GM18508 (cell line): ENCODE measurements at regions not wholly inside any gene's neighbourhood (a gene's known extent, or its start where the extent isn't known, plus 50 kb on each side); places are given as distances from the start of the nearest gene placed in this dataset.
"Not testable (repeated sequence)": the region's sequence is repeated elsewhere in the genome, so short reads cannot be mapped to it uniquely, and the experiment has no call there.

Experiments used
- ATAC-seq: cut with Tn5 transposase; IDR thresholded peaks from one replicate; pipeline ENCODE4 v1.9.1; 2021; ENCODE audit warnings: moderate number of reproducible peaks; ENCODE audit not compliant: insufficient read depth, unreplicated experiment

DNA sequence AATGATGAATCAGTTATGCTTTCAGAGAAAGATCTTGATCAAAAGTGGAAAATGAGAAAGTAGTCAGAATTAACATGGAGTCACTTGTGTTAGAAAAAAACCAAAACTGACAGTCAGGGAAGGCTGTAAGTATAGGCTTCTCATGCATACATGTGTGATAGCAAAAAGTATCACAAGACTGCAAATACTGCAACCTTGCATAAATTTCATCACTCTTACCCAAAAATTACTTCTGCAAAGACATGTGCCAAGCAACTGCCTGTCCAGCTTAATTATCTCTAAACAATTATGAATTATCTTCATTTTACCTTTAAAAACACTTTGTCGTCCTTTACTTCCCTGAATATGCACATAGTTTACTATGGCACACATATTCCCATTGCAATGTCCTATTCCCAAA, 2466.4 kb upstream of the PCDH20 start:
- no peak for ATAC-seq

DNA sequence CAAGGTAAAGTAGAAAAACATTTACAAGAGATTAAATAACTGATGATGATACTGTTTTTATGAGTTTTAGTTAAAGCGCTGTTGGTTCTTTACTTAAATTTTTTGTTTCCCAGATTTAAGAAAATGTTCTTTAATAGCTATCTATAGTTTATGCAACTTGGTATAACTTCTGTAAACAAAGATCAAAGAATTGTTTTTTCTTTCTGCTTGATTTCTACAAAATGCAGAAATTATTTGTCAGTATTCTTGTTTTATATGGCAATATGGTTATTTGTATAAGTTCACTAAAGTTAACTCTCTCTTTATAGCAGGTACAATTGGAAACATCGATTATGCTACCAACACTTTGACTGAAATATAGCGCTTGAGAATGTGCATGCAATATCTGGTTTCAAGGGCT, 2465.1 kb upstream of the PCDH20 start:
- no peak for ATAC-seq

DNA sequence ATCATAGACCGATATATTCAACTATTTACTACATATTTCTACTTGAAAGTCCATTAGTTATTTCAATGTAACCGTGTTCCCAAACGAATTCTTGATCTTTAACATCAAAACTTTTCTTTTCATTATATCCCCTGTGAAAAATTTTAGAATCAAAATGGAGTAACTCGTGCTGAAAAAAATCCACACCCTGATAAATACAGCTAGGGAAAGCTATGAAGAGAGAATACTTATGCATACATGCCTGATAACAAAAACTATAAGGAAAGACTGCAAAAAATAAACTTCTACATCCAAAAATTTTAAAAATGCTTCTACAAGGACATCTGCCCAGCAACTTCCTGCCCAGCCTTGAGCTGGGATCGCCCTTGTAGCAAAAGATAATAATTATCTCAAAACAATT, 2458.3 kb upstream of the PCDH20 start:
- ATAC-seq: no peak

DNA sequence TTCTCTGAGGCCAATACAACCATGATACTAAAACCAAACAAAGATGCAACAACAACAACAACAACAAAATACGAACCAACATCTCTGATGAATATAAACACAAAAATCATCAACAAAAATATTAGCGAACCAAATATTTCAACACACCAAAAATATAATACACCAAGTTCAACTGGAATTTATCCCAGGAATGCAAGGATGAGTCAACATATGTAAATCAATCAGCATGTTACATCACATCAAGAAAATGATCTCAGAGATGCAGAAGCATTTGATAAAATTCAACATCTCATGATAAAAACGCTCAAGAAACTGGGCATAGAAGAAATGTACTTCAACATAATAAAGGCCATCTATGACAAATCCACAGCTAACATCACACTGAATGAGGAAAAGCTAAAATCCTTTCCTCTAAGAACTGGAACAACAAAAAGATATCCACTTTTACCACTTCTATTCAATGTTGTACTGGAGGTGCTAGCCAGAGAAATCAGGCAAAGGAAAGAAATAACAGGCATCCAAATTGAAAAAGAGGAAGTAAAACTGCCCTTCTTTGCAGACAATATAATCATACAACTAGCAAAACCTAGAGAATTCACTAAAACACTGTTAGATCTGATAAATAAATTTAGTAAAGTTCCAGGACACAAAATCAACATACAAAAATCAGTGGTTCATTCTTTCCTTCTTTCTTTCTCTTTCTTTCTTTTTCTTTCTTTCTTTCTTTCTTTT, 2448.7 kb upstream of the PCDH20 start:
- no peak for ATAC-seq

DNA sequence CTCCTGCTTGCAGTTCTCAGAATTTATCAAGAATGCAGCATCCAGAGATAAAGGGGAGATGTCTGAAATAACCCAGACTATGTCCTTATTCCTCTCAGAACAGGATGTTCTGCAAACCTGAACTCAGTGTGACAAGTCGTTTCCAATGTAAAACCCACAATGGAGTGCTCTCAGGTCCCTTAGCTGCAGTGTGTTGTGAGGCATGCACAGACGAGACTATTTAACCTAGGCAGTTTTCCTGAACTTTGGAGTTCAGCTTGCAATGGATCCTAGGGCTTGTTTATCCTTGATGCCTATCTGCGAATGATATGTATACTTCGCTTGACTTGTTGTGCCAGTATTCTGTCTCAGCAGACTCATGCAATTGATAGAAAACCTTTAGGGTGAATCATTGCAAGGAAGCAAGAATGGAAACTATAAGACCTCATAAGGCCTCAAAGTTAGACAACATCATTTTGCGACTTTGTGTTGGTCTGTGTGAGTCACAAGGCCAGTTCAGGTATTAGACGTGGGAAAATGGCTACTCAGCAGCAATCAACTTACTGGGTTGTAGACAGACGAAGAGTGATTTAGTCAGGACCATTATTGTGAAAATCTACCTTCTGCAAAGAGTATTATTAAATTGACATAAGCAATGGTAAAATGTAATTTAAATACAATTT, 2439.9 kb upstream of the PCDH20 start:
- ATAC-seq: no peak

DNA sequence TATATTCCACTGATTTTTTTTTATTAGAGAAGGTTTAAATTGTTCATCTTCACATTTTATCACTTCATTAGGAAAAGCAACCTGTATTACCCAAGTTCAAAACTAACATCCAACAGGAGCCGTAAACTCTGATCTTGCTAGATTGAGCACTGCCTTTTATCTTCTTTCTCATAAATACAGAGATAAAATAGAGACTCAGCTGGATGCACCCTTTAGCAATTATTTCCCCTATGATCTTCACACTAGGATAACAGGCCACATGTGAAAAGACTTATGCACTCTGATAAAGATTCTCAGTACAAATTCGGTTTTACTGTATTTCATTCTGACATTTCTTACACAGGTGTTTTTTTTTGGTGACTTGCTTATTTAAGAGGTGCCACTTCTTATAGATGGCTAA, 2438.2 kb upstream of the PCDH20 start:
- ATAC-seq: no peak

DNA sequence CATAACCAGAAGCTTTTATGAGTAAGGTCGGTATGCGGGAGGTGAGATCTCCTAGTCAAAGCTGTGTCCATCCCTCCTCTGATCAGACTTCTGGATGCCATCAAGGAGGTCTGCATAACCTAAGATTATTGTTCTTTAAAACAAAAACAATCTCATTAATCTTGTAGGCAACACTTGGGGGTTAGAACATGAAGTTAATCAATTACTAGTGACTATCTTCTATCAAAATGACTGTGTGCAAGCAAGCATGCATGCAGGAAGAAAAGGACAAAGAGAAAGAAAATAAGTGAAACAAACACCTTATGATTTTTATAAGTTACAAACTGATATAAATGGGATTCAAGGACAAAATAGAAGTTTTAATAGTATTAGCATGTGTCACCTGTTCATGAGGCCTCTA, 2435.9 kb upstream of the PCDH20 start:
- ATAC-seq: no peak

DNA sequence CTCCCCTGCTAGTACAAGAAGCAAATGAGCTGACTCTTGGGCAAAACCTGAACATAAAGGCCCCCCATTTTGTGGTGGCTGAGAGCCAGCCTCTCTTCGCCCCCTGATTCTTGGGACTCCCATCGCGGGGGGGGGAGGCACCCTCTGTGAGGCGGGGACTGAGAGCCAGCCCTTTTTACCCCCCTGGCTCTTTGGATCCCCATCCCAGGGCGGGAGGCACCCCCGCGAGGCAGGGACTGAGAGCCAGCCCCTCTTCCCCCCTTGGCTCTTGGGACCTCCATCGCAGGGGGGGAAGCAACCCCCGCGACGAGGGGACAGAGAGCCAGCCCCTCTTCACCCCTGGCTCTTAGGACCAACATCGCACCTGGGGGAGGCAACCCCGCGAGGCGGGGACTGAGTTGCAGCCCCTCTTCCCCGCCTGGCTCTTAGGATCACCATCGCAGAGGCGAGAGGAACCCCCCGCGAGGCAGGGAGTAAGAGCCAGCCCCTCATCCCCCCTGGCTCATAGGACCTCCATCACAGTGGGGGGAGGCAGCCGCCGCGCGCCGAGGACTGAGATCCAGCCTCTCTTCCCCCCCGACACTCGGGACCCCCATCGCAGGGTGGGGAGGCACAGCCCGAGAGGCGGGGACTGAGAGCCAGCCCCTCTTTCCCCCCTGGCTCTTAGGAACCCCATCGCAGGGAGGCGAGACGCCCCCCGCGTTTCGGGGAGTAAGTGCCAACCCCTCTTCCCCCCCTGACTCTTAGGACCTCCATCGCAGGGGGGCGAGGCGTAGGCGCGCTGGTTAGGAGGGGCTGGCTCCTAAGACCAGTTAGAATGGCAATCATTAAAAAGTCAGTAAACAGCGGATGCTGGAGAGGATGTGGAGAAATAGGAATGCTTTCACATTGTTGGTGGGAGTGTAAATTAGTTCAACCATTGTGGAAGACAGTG, 2428.4 kb upstream of the PCDH20 start:
- no peak for ATAC-seq

DNA sequence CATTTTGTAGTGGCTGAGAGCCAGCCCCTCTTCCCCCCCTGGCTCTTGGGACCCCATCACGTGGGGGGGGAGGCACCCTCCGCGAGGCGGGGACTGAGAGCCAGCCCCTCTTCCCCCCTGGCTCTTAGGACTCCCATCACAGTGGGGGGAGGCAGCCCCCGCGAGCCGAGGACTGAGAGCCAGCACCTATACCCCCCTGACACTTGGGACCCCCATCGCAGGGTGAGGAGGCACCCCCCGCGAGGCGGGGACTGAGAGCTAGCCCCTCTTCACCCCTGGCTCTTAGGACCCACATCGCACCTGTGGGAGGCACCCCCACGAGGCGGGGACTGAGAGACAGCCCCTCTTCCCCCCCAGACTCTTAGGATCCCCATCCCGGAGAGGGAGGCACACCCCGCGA, 2426.5 kb upstream of the PCDH20 start:
- ATAC-seq: no peak

DNA sequence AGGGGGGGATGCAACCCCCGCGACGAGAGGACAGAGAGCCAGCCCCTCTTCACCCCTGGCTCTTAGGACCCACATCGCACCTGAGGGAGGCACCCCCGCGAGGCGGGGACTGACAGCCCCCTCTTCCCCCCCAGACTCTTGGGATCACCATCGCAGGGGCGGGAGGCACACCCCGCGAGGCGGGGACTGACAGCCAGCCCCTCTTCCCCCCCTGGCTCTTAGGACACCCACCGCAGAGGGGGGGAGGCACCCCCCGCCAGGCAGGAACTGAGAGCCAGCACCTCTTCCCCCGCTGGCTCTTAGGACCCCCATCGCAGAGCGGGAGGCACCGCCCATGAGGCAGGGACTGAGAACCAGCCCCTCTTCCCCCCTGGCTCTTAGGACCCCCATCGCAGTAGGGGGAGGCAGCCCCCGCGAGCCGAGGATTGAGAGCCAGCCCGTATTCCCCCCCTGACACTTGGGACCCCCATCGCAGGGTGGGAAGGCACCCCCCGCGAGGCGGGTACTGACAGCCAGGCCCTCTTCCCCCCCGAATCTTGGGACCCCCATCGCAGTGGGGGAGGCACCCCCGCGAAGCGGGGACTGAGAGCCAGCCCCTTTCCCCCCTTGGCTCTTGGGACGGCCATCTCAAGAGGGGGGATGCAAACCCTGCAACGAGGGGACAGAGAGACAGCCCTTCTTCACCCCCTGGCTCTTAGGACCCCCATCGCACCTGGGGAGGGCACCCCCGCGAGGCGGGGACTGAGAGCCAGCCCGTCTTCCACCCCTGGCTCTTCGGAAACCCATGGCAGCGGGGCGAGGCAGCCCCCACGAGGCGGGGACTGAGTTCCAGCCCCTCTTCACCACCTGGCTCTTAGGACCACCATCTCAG, 2425.1 kb upstream of the PCDH20 start:
- ATAC-seq: no peak

DNA sequence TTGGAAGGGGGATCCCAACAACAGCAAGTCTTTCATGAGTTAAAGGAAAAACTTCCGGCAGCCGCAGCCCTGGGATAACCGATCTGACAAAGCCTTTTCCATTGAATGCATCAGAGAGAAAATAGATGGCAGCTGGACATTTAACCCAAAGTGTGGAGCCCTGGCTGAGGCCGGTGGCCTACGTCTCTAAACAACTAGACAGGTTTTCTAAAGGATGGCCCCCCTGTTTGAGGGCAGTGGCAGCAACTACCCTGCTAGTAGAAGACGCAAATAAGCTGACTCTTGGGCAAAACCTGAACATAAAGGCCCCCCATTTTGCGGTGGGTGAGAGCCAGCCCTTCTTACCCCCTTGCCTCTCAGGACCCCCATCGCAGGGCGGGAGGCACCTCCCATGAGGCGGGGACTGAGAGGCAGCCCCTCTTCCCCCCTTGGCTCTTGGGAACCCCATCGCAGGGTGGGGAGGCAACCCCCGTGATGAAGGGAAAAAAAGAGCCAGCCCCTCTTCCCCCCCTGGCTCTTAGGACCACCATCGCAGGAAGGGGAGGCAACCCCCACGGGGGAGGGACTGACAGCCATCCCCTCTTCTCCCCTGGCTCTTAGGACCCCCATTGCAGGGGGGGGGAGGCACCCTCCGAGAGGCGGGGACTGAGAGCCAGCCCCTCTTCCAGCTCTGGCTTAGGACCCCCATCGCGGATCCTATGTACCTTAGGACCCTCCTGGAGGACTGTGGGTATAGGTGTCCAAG, 2422.9 kb upstream of the PCDH20 start:
- ATAC-seq: no peak

DNA sequence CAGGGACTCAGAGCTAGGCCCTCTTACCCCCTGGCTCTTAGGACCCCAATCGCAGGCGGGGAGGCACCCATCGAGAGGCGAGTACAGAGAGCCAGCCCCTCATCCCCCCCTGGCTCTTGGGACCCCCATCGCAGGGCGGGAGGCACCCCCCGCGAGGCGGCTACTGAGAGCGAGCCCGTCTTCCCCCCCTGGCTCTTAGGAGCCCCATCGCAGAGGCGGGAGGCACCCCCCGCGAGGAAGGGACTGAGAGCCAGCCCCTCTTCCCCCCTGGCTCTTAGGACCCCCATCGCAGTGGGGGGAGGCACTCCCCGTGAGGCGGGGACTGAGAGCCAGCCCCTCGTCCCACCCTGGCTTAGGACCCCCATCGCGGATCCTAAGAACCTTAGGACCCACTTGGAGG, 2422.1 kb upstream of the PCDH20 start:
- not testable (repeated sequence) for ATAC-seq

DNA sequence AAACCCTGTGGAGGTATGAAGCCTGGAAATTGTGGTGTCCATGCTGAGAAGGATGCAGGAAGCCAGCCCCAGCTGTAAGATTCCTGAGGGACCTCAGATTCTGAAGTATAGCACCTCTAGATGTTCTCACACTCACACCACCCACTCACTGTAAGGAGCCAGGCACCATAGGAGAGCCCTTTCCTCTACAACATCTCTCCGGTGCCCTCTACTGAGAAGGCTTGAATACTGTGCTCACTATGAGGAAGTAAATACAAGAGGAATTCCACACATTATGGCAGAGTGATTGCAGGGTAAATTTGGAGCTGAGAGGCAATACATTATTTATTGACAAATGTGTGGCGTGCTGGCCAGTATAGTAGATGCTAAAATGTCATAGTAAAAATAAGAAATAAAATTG, 2414.0 kb upstream of the PCDH20 start:
- ATAC-seq: not testable (repeated sequence)

DNA sequence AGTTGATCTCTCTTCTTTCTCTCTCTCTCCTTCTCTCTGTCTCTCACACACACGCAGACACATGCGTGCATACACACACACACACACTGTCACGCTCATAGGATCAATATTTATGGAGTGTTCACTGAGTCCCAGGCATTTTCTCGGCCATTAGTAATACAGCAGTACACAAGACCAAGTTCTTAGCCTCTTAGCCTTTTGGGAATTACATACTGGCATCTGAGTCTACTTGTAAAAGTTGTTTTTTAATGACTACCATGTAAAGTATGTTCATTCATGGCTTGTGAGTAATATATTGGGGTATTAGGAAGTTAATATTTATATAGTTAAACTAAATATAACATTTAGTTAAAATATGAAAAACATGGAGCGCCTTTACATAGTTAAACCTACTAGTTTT, 2406.1 kb upstream of the PCDH20 start:
- ATAC-seq: not testable (repeated sequence)

DNA sequence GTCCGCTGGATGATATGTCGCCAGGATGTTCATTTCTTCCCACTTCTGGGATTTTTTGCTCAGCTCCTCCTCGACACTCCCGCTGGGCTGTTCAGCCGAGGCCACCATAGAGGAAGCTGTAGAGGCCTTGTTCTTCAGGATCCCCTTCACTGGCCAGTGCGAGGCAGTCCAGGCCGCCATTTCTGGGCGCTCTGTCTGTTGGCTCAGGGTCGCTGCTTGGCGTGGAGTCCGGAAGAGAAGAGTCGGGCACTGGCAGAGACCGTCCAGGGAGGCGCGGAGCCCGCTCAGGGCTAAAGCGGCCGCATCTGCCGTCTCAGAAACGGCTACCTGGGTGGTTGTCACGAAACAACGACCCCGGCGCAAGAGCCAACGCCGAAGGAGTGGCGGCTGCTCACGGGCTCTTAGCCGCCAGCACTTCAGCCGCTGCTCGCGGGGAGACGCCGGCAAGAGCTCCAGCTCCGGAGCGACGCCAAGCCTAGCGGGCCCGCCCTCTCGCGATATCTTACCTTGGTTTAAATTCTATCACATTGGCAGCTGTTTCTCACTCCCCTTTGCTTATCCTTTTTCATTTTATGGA, 2395.9 kb upstream of the PCDH20 start:
- not testable (repeated sequence) for ATAC-seq

DNA sequence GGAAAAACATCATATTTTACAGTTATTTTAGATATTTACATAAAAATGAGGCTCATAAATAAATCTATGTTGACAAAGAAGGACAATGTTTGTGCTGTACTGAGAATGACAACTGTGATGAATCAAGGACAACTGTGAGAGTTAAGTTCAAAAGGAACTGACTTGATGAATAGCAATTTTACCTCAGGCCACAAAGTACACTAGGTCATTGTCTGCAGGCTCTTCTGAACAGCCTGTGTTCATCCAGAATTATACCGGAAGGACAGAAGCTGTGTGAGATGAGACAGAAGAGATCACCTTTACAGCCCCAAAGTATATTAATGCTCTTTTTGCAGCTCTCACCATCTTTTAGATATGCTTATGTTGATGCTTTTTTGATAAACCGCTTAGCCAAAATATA, 2375.5 kb upstream of the PCDH20 start:
- not testable (repeated sequence) for ATAC-seq

DNA sequence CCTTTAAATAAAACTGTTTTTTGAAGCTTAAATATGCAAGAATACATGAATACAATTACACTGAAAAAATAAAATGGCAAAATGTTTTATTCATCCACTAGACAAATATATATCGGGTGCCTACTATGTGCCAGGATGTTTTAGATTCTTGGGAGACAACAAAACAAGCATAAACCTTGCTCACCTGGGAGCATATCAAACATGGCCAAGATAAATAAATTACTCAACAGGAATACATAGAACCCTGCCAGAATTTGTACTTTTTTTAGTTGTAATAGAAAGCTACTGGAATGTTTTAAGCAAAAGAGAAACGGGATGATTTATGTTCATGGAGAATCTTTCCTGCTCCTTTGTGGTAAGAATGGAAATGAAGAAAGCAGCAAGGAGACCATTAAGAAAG, 2358.5 kb upstream of the PCDH20 start:
- no peak for ATAC-seq

DNA sequence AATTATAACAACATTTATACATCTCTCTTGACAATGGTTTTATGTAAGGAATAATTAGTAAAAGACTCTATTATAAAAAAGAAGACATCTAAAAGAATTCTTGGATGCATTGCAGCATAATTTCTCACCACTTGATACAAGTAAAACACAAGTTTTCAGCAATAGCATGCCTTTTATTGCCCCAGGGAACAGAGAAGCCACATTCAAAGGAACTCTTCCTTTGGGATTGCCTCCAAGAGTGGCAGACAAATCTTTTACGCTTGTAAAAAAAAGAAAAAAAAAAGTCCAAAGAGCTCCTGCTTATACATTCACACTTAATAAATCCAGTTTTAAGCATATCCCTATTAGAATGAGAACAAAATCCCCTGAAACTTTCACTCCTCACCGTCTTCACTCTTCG, 2357.8 kb upstream of the PCDH20 start:
- ATAC-seq: no peak

DNA sequence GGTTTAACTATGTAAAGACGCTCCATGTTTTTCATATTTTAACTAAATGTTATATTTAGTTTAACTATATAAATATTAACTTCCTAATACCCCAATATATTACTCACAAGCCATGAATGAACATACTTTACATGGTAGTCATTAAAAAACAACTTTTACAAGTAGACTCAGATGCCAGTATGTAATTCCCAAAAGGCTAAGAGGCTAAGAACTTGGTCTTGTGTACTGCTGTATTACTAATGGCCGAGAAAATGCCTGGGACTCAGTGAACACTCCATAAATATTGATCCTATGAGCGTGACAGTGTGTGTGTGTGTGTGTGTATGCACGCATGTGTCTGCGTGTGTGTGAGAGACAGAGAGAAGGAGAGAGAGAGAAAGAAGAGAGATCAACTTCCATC, 2342.0 kb upstream of the PCDH20 start:
- not testable (repeated sequence) for ATAC-seq
